GM19043 (cell line): ENCODE measurements at regions not wholly inside any gene's neighbourhood (a gene's known extent, or its start where the extent isn't known, plus 50 kb on each side); places are given as distances from the start of the nearest gene placed in this dataset.

Experiments used
- ATAC-seq: cut with Tn5 transposase; IDR thresholded peaks from one replicate; pipeline ENCODE4 v1.9.1; 2021; ENCODE audit warnings: low read depth; ENCODE audit not compliant: unreplicated experiment

DNA sequence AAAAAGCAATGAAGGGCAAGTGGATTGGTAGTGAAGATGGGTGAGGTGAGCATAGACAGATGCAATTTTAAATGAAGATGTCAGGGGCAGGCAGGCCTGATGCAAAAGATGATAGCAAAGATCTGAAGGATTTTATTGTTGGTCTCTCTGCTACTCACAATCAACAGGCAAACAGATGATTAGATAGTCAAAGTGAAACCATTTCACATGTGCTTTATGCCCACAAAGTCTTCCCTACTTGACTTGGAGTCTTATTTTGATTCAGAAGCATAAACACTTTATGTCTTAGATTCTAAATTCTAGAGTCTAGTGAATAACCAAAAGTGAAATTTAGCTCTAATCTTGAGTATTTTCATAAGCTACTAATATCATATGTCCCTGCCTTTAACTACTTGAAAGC lies 153.8 kb upstream of the HNRNPA3 start:
- no peak for ATAC-seq

- ATAC-seq, result no peak
Observed at GRCh38 chr2:177059293-177059692, 153.3 kb upstream of the HNRNPA3 start.

GRCh38 chr2:177063331-177063730 lies 149.3 kb upstream of the HNRNPA3 start:
- no peak for ATAC-seq

DNA sequence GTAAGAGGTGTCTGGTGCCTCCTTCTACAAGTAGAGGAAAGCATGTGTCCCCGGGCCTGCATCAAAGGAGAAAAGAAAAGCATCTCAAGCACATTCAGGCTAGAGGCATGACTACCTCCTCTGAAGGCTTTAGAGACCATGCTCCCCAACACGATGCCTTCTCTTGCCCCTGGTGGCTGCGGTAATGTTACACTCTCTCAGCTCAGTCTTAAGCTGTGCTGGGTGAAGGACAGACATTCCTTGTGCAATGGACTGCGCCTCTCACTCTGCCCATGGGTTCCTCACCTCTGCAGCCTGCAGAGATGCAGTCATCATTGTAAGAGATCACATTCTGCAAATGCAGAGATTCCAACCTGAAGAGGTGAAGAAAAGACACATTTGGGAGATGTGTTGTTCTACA lies 148.2 kb upstream of the HNRNPA3 start:
- ATAC-seq, result no peak

GRCh38 chr2:177068967-177069366 lies 143.6 kb upstream of the HNRNPA3 start:
- ATAC-seq, result no peak

DNA sequence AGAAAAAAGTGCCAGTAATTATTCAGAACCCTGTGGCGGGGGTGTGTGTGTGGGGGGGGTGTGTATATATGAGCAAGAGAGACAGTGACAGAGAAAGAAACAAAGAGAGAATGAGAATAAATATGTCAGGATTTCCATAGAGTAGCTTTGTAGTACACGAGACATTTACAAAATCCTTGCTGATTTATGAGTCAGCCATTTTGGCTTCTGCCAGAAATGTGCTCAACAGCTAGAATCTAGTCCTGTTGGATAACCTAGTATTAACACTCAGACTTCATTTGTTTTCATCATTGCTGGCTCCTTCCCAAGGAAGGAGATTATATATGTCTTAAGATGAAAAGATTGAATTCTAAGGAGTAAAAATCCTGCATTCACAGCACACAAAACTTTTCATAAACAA lies 140.5 kb upstream of the HNRNPA3 start:
- no peak for ATAC-seq

GRCh38 chr2:177073611-177074010 lies 139.0 kb upstream of the HNRNPA3 start:
- ATAC-seq, result no peak

DNA sequence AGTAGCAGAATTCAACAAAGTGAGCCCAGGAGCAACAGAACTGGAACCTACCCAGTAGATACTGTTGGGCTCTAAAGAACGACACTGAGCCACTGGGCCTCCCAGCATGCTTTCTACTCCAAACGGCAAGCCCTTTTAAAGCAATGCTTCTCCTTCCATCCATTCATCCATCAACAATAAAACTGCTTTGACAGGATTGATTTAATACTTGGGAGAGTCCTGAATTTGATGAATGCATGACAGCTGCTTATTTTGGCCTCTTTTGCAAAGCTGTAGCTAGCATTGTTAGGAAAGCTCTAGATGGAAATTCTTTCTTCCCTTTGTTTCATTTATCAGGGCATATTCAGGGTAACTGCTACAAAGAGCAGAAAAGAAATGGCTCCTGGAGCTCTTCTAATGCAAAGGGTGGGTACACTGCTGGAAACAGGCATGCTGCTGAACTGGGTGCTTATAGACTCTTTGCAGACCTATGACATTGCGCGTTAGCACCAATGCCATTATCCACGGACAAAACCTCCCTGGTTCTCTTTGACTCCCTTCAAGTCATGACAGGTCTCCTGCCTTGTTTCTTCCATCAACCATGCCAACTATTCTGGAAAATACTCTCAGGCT lies 138.4 kb upstream of the HNRNPA3 start:
- ATAC-seq, result no peak

DNA sequence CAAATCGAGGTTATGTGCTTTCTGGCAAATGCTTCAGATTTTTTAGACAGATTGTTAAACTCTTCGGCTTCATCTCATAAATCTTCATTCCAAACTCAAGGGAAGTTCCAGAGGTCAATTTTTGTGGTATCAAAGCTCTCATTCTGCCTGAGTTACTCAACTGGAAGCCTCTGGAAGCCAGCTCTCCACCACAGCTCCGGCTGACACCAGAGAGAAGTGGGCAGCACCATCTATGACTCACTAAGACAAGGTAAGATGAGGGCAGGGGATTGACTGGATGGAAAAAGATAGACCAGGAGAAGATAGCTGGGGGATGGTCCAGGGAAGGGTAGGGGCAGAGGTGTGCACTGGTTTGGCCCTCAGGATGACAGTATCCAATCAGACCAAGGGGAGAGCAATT lies 137.3 kb upstream of the HNRNPA3 start:
- no peak for ATAC-seq

- no peak for ATAC-seq
Observed at GRCh38 chr2:177076636-177077179, 135.9 kb upstream of the HNRNPA3 start.

- no peak for ATAC-seq
Observed at GRCh38 chr2:177077778-177078177, 134.8 kb upstream of the HNRNPA3 start.

DNA sequence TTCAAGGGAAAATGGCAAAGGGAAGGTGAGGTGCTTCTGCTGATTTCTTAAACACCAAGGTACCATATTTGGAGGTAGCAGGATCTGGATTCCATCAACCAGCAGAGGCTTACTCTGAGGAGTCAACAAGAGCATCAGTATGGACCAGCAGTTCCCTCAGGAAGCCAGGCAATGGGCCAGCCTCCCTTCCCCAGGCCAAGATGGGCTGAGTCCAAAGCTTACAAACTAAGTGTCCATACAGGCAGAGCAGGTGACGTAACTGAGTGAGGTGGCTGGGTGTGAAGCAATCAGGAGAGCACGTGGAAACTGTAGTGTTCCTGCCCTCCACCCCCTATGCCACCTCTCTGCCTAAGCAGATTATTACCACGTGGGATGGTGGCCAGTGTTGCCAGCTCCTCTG lies 134.2 kb upstream of the HNRNPA3 start:
- ATAC-seq, result no peak

- ATAC-seq, result no peak
Observed at GRCh38 chr2:177078855-177079254, 133.7 kb upstream of the HNRNPA3 start.

- no peak for ATAC-seq
Observed at GRCh38 chr2:177080746-177081284, 131.8 kb upstream of the HNRNPA3 start.

GRCh38 chr2:177084607-177085006 lies 128.0 kb upstream of the HNRNPA3 start:
- no peak for ATAC-seq

GRCh38 chr2:177088529-177088928 lies 124.1 kb upstream of the HNRNPA3 start:
- no peak for ATAC-seq

DNA sequence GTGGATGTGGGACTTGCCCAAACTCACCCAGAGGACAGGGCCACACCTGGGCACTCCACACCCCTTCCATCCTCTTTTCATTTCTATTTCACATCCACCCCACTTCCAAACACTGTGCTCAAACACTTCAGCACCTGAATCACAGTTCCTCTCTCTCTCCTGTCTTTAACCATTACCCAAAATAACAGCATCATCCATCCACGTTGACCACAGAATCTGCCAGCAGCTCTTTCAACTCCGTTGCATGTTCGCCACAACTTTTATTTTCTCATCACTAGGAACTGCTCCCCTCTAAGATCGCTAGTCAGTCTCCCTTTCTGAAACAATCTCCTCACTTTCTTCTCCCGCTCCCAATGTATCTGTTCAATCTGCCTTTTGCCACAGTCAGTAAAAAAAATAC lies 121.6 kb upstream of the HNRNPA3 start:
- ATAC-seq, result no peak

- no peak for ATAC-seq
Observed at GRCh38 chr2:177093371-177093770, 119.2 kb upstream of the HNRNPA3 start.

DNA sequence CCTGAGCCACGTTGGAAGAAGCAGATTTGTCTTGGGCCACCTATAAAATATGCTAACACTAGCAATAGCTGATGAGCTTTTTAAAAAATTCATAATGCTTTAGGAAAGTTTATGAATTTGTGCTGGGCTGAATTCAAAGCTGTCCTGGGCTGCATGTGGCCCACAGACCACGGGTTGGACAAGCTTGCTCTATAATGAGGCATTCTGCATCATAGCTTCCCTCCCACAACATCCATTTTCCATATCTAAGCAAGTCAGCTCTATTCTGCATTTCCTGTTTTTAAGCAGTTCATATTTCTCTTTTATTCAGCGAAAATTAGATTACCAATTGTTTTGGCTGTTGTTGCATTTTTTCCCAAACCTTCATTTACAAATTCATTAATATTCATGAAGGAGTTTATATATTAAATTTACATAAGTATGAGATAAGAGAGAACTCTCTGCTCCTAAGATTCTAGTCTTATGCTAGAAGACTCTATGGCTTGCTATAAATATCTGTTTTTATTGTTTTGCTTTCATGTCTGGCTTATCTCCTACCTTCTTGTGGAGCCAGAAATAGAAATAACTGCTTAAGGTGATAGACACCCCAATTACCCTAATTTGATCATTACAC lies 114.5 kb upstream of the HNRNPA3 start:
- no peak for ATAC-seq

DNA sequence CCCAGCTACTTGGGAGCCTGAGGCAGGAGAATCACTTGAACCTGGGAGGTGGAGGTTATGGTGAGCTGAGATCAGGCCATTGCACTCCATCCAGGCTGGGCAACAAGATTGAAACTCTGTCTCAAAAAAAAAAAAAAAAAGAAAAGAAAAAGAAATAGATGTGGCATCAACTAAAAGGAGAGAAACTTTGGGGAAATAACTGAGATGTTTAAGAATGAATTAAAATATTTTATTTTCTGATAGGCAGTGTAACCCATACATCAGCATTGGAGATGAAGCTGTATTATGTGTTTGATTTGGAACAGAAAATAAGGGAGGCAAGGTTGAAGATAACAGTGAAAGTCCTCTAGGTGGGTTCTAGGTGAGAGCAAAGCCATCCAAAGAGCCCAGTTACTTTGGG lies 110.7 kb upstream of the HNRNPA3 start:
- no peak for ATAC-seq

GRCh38 chr2:177106212-177106611 lies 106.4 kb upstream of the HNRNPA3 start:
- ATAC-seq, result no peak

DNA sequence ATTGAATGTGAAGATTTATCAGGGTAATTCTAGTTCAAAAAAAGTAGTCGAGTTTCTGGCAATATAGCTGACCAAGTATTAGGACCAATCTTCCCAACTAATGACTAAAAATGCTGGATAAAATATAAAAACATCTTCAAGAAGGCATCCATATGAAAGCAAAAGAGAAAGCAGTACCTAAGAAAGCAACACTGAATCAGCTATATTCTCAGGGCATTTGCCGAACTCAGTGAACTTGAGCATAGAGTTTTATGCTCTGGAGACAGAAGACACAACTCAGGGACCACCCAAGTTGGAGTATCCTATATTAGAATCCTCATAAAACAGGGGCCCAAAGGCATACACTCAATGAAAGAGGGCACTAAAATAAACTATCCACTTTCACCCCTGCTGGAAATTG lies 103.7 kb upstream of the HNRNPA3 start:
- no peak for ATAC-seq
